GM06990 (cell line): ENCODE measurements at regions not wholly inside any gene's neighbourhood (a gene's known extent, or its start where the extent isn't known, plus 50 kb on each side); places are given as distances from the start of the nearest gene placed in this dataset.

ENCODE experiments used
- DNase-seq: peaks from one replicate; pipeline ENCODE4 v3.0.0-alpha.2; 2011; ENCODE audit not compliant: insufficient read length; ENCODE audit errors: extremely low read depth
- H3K27me3 ChIP-seq: replicated peaks from 2 replicates; pipeline ENCODE4 v1.6.0; 2011; ENCODE audit warnings: low read length; ENCODE audit not compliant: control insufficient read depth, insufficient read depth
- H3K36me3 ChIP-seq: 2 replicates; pipeline ENCODE4 v1.5.1; 2011; ENCODE audit warnings: low read length; ENCODE audit not compliant: control insufficient read depth, insufficient read depth
- H3K4me3 ChIP-seq: replicated peaks from 2 replicates; pipeline ENCODE4 v1.5.1; 2011; ENCODE audit warnings: low read depth, mild to moderate bottlenecking, control low read depth, low read length
- CTCF ChIP-seq: IDR thresholded peaks from 2 replicates; pipeline ENCODE4 v1.5.1; 2011; ENCODE audit warnings: low read length, control low read depth, mild to moderate bottlenecking, inconsistent platforms; ENCODE audit not compliant: insufficient read depth, poor library complexity, severe bottlenecking

GRCh38 chr2:59744436-59744835 lies 809.0 kb downstream of the BCL11A start:
- no peaks in the 10 kb centered on the region for H3K27me3 ChIP-seq
- no peak overlapping the region for H3K4me3 ChIP-seq
- no peak for TF ChIP-seq CTCF
- no peak for DNase-seq
- no peaks in the 10 kb centered on the region for H3K36me3 ChIP-seq

- H3K27me3 ChIP-seq: no peaks in the 10 kb centered on the region
- TF ChIP-seq CTCF: no peak
- no peak for DNase-seq
- H3K4me3 ChIP-seq: no peak overlapping the region
- no peaks in the 10 kb centered on the region for H3K36me3 ChIP-seq
Measured at GRCh38 chr2:59741840-59742239, 811.6 kb downstream of the BCL11A start.

GRCh38 chr2:59739166-59739565 lies 814.3 kb downstream of the BCL11A start:
- H3K4me3 ChIP-seq: no peak overlapping the region
- H3K27me3 ChIP-seq: no peaks in the 10 kb centered on the region
- TF ChIP-seq CTCF: no peak
- no peak for DNase-seq
- H3K36me3 ChIP-seq: no peaks in the 10 kb centered on the region

GRCh38 chr2:59737299-59737698 lies 816.2 kb downstream of the BCL11A start:
- Histone ChIP-seq H3K4me3 (no peak overlapping the region), H3K27me3 (peaks cover 1% of the 10 kb centered on the region; the same call in 1 of the 2 replicates), H3K36me3 (no peaks in the 10 kb centered on the region)
- DNase-seq: no peak
- no peak for TF ChIP-seq CTCF

GRCh38 chr2:59734743-59735142 lies 818.7 kb downstream of the BCL11A start:
- no peak for DNase-seq
- Histone ChIP-seq H3K27me3 (peaks cover 1% of the 10 kb centered on the region; the same call in 1 of the 2 replicates), H3K36me3 (no peaks in the 10 kb centered on the region), H3K4me3 (no peak overlapping the region)
- no peak for TF ChIP-seq CTCF

GRCh38 chr2:59733970-59734369 lies 819.5 kb downstream of the BCL11A start:
- no peak for DNase-seq
- no peak for TF ChIP-seq CTCF

More at GRCh38 chr2:59733970-59734369, 819.5 kb downstream of the BCL11A start:
- Histone ChIP-seq H3K36me3 (no peaks in the 10 kb centered on the region), H3K27me3 (peaks cover 1% of the 10 kb centered on the region; the same call in 1 of the 2 replicates), H3K4me3 (no peak overlapping the region)
